Loucy (cell line): ENCODE measurements at regions not wholly inside any gene's neighbourhood (a gene's known extent, or its start where the extent isn't known, plus 50 kb on each side); places are given as distances from the start of the nearest gene placed in this dataset.

Experiments
- EZH2phosphoT487 ChIP-seq: fragments of 200-600 bp; IDR thresholded peaks from 2 replicates; pipeline ENCODE4 v1.6.1; 2018; ENCODE audit warnings: antibody characterized with exemption, mild to moderate bottlenecking, moderate library complexity, borderline replicate concordance
- TF ChIP-seq, protein P1 (sequence below): fragments of 200-600 bp; sonication (generic); conservative IDR thresholded peaks from 2 replicates; pipeline ENCODE4 v1.5.1; 2014; ENCODE audit warnings: mild to moderate bottlenecking, antibody characterized with exemption, low read length

DNA sequence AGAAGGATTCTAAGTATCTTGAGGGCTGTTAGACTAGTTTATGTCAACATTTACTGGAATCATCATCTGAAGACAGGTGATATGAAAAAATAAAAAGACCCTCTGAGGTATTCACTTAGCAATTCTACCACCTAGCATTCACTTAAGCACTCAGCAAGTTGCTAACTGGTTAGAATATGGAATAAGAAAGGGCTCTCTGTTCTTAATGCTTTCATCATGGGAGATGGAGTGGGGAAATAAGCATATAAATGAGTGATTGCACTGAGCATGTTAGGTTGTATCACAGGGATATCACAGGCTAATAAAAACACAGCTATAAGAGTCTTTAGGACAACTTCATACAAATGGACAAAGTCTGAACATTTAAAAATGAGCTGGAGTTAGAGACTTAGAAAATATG lies 1238.8 kb downstream of the CDH11 start:
- TF ChIP-seq EZH2phosphoT487 = no peak
- TF ChIP-seq, protein P1, sequence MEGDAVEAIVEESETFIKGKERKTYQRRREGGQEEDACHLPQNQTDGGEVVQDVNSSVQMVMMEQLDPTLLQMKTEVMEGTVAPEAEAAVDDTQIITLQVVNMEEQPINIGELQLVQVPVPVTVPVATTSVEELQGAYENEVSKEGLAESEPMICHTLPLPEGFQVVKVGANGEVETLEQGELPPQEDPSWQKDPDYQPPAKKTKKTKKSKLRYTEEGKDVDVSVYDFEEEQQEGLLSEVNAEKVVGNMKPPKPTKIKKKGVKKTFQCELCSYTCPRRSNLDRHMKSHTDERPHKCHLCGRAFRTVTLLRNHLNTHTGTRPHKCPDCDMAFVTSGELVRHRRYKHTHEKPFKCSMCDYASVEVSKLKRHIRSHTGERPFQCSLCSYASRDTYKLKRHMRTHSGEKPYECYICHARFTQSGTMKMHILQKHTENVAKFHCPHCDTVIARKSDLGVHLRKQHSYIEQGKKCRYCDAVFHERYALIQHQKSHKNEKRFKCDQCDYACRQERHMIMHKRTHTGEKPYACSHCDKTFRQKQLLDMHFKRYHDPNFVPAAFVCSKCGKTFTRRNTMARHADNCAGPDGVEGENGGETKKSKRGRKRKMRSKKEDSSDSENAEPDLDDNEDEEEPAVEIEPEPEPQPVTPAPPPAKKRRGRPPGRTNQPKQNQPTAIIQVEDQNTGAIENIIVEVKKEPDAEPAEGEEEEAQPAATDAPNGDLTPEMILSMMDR = no peak
